DLD1 (cell line): ENCODE measurements at regions not wholly inside any gene's neighbourhood (a gene's known extent, or its start where the extent isn't known, plus 50 kb on each side); places are given as distances from the start of the nearest gene placed in this dataset.

ENCODE experiments used
- in situ Hi-C: cut with HindIII; loops from 2 replicates; pipeline ENCODE4 v1.10.0; 2017; ENCODE audit warnings: low sequenced_read_pairs

DNA sequence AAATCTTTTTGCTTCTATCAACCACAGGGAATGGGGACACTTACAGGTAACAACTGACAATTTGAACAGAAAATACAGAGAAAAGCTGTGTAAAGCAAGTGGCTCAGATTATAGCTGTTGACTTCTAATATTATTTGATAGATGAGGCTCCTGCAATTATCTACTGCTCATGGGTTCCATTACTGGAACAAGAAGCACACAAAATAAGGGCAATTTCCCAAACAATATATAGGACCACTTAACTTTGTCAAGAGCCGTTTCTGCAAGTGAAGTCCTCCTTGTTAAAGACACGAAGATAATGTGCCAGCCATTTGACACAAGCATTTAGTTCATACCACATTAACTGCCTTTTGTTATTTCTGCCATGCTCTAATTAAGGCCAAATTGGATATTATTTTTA, 315.5 kb upstream of the ARID1B start:
- in situ Hi-C loops: no loop called here

DNA sequence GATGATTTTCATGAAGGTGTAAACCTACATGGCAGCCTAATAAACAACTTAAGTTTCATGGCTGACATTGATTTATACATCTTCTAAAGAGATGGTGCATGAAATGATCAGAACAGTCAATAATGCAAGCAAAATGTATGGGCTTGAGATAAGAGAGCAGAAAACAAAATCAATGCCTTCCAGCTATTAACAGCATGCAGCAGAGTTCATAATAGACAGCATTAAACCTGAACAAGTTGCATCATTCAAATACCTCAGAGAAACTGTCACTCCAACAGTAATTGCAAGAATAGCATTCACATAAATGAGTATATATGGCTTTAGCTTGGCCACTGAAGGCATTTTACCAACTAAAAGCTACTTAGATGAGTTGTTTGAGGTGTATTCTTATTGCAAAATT, 319.6 kb upstream of the ARID1B start:
- in situ Hi-C loops: no loop called here

DNA sequence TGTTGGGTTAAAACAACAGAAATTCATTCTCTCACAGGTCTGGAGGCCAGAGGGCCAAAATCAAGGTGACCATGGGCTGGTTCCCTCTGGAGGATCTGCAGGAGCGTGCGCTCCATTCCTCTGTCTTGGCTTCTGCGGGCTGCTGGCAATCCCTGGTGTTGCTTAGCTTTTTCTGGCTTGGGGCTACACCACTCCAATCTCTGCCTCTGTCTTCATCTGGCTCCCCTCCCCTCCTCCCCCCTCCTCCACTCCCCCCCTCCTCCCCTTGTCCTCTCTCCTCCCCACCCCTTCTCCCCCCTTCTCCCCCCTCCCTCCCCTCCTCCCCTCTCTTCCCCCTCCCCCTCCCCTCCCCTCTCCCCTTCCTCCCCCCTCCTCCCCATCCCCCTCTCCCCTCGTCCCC, 321.3 kb upstream of the ARID1B start:
- in situ Hi-C loops: no loop called here

DNA sequence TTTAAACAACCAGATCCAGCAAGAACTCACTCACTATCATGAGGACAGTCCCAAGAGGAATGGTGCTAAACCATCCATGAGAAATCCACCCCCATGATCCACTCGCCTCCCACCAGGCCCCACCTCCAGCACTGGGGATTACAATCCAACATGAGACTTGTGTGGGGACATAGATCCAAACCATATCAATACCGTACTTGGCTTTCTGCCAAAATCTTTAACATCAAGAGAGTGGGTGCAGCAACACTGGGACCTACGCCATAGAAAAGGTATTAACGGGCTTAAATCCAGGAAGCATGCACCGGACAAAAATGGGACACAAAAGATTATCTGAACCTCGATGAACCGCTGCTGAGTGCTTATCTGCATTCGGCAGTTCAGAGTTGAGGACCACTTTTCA, 322.3 kb upstream of the ARID1B start:
- in situ Hi-C loops: no loop called here

DNA sequence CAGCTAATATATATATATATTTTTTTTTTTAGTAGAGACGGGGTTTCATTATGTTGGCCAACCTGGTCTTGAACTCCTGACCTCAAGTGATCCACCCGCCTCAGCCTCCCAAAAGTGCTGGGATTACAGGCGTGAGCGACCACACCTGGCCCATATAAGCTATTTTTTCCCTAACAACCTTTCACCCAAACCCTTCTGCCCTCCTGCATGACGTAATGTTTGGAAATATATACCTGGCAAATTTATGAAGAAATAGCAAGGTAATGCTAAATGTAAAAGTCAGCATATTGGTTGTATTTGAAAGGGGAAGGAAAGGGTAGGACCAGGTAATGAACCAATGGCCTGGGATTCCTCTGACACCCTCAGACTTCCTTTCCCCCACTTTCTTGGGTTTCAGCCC, 325.5 kb upstream of the ARID1B start:
- in situ Hi-C loops: no loop called here

DNA sequence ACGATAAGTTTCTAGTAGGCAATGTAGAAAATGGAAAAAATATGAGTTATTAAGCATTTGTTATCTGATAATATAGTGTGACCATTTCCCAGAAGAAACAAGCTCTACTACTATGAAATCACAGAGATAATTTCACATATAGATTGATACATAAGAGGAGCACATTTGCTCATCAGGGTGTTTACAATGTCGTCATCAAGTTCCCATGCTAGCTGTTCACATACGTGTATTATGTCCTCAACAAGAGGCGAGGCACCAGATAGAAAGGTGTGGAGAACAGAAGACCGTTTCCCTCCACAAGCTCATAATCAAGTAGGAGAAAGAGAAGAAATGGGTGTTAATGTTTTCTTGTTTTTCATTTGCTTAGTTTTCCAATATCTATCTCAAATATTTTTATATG, 326.1 kb upstream of the ARID1B start:
- in situ Hi-C loops: no loop called here

DNA sequence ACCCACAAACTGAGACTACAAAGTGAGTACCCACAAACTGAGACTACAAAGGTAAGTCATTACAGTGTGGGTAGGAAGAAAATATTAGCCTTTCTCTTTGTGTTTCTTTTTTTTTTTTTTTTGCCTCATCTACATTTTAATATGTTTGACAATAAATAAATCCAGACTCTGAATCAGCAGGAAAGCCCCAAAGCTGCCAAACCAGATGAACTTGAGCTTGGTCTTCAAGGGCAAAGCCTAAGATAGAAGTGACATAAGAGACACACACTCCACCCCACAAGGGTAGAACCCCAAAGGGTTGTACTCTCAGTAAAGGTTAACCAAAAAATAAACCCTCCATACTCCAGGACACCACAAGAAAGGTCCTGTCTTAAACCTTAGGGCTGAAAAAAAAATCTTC, 326.8 kb upstream of the ARID1B start:
- in situ Hi-C loops: no loop called here

DNA sequence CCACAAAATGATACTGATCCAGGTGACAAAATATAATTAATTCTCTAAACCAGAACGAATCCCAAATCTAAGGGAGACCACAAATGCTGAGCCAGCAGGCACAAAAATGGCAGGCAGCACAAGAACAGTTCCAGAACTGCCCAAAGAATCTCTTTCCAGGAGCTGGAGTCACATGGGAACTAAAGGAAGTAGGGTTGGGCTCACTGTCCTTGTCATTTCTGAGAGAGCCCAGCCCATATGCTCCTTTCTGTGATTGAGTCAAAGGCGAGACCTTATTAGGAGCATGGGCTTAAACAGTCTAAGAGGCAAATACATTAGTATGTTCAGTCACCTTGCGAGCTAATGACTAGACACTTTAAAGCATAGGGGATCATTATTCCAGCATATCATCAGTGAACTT, 327.6 kb upstream of the ARID1B start:
- in situ Hi-C loops: no loop called here

DNA sequence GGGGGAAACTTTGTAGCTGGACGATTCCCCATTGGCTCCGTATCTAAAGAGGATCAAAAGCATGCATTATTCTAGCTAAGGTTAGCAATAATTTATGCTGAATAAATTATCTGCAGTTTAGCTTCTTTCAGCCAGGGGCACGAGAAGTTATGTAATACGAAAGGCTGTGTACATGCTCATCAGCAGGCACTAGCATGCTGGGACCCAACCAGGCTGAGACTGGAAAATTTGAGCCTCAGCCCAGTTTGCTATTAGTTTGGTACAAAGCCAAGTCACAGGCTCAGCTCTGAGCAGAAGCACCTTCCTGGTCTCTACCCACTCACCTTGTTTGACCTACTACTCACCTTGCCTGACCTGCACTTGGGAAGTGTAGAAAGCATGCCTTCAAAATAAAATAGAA, 328.1 kb upstream of the ARID1B start:
- in situ Hi-C loops: no loop called here

DNA sequence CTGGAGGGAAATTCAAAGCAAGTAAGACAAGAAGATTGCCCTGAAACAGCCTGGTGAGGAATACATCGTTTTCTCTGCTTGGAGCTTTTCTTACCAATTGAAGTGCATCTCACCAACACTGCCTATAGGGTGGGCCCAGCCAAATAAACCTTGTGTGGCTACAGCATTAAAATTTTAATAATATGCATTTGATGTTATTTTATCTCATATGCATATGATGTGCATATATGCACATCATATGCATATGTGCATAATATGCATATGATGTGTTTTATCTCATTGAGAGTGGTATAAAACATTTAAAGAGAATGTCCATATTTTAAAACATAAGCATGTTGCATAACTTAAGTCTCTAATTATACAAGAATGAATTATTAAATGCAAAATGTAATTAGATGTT, 328.6 kb upstream of the ARID1B start:
- in situ Hi-C loops: no loop called here

DNA sequence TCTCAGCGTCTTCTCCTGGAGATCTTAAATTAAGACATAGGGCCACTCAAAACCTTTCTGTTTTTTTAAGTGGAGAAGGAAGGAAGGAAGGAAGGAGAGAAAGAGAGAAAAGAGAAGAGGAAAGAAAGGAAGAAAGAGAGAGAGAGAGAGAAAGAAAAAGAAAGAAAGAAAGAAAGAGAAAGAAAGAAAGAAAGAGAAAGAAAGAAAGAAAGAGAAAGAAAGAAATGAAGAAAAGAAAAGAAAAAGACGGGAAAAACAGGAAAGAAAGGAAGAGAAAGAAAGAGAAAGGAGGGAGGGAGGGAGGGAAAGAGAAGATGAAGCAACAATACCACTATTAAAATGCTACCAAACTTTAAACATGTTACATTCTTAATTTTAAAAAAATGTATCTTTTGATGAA, 336.5 kb upstream of the ARID1B start:
- in situ Hi-C loops: no loop called here

DNA sequence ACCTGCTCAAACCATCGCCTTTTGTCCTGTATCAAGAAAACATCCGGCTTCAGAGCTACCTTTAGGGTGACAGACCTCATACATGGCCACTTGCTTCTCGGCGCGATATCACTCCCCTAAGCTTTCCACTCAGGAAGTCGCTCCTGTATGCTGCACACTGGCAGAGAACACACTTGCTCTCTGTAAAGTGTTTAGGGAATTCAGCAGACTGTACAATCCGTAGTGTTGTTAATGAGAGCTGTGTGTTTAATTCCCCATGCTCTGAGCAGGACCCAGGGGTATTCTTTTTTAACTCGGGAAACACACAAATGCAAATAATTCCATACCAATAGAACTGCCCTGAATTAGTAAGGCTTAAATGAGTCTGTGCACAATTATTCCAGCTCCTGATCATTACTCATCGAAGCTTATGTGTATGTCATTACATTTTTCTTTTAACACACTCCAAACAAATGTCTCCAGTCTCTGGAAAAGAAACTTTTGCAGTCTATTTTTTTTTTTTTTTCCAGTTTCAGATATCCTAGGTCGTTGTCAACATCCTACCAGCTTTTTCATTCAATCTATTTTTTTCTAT, 338.7 kb upstream of the ARID1B start:
- in situ Hi-C loops: no loop called here

DNA sequence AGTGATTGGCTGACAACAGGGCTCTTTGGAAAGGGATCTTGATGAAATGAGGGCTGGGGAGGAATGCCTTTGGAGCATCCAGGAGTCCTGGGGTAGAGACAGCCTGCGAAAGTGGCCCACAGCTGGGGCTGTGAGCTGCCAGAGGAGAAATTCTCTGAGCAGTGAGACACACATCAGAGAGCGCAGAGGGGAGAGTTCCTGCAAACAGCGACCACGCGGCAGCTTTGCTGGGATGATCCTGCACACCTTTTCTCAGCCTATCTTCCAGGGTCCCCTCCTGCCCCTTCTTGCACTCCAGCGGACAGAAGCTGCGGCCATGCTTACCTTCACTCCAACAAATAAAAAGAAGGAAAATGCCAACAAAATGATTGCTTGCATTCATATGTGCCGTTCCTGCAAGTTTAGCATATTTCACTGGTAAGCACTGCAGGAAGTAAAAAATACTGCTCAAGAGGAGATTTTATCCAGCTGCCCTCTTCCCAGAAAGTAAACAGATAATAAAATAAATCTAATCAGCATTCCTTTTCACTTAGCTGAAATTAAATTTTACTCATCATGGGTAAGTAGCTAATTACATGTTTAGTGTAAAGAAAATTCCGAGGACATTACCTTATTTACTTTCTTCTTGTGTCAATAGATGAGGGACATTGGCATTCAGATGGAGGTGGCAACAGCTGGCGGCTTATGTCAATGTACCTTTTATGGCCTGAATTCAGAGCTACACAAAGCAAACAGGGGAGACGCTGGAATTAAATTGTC, 339.9 kb upstream of the ARID1B start:
- in situ Hi-C loops: no loop called here

DNA sequence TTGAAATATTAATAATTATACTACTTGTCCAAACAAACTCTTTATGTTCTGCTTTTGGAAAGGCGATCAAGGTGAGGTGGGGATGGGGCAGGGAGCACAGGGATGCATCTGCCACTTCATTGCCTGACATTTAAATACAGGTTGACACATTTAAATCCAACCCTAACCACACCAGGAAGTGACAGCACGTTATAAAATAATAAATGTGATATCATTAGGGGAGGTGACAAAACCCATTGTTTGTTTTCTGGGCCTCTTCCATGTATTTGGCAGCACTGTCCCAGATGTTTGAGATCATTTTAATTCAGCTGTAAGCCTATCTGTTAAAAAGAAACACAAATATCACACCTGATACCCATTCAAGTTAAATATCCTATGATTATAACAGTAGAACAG, 342.4 kb upstream of the ARID1B start:
- in situ Hi-C loops: no loop called here

DNA sequence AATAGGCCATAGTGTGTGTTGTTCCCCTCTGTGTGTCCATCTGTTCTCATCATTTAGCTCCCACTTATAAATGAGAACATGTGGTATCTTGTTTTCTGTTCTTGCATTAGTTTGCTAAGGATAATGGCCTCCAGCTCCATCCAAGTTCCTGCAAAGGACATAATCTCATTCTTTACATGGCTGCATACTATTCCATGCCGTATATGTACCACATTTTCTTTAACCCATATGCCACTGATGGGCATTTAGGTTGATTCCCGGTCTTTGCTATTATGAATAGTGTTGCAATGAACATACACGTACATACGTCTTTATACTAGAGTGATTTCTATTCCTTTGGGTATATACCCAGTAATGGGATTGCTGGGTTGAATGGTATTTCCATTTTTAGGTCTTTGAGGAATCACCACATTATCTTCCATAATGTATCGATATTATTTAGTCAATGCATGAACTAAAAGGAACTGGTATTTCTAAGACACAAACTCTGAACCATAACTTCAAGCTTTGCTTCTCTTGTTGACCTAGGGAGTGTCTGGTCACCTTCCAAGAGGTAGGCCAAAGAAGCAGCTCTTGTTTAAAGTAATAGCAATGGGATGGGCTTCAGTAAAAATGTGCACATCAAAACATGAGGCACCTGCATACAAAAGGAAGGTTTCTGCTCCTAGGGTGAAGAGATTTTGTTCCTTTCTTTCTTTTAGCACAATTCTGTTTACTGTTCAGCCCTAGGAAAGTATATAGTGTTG, 343.0 kb upstream of the ARID1B start:
- in situ Hi-C loops: no loop called here

DNA sequence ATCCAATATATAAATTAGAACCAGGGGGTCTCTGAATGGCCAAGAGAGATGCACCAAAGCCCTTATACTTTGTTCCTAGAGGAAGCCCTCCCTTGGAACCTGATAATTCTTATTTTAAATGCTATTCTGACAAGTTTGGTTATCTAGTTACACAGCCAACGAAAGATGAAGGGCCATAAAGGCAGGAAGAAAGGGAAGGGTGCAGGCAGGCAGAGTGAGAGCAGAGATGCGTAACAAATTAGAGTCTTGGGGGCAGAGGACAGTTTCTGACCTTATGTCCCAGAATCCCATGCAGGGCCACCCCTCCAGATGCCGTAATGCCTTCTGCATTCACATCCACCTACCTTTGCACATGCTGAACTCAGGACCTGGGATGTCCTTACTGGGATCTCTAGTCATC, 344.6 kb upstream of the ARID1B start:
- in situ Hi-C loops: no loop called here

DNA sequence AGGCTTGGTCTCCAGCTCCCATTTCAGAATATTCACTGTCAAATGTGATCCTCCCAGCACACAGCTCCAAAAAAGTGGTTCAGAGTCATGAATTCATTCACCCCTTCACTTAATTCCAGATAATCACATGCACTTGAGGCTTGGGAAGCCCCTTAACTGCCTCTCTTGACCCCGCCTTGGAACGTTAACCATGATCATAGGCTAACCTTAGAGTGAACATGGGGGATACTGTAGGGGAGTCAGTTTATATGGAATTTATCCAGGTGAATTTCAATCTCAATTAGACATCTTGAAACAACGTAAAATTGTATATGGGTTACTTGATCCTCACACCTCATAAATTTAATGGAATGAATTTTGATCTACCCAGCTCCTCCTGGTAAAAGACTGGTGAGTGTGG, 346.8 kb upstream of the ARID1B start:
- in situ Hi-C loops: no loop called here

DNA sequence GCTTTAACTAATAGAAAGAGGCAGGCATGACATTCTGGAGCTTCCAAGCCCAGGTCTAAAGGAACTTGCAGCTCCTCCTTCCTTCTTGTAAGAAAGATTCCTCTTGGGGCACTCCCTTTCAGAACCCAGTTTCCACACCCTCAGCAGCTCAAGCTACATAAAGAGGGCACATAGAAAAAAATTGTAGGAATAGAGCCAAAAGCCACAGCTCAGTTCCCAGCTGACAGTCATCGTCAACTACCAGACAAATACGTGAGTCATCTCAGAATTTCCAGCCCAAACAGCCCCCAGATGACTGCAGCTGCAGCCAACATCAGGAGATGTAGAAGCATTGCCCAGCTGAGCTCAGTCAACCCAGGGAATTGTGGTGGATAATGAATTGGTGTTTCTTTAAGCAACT, 349.8 kb upstream of the ARID1B start:
- in situ Hi-C loops: no loop called here

DNA sequence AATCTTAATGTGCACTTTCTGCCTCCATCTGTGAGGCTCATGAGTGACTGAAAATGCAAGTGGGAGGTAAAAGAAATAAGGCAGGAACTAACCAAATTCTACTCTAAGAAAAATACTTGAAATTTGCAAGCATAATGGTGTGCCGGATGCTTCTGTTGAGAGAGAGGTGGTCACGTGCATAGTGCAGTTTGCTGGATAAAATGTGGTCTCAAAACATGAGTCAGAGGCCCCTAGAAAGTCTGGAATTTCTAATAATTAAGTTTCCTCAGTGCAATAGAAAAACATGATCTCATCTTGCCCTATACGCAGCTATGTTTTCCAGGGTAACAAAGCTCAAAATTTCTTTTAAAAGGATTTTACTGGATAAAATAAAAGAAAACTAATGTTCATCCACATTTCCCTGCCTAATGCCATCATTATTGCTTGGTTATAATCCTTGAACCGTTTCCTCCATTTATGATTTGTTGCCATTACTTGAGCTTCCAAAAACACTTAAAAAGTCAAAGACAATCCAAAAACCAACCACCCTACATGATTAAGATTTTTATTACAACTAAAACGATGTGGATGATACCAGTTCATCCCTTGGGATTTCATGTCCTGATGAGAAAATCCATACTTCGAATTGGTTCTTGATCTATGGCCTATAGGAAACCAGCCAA, 351.7 kb upstream of the ARID1B start:
- in situ Hi-C loops: no loop called here

DNA sequence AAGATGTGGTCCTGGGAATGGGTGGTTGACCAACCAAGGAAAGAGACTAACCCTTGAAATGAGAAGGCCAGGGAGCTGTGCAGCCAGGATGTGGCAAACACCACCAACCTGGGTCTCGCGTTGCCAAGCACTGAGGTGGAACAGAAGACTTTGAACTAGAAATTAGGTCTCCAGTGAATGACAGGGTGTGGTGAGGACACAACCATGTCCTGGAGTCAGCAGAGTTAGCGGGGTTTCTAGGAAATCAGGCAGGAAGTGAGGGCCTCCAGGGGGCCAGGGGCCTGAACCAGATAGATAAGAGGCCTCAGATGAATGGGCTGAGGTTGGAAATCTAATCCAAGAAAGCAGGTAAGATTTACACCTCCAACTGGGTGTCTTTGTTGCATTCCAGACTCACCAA, 353.3 kb upstream of the ARID1B start:
- in situ Hi-C loops: no loop called here

DNA sequence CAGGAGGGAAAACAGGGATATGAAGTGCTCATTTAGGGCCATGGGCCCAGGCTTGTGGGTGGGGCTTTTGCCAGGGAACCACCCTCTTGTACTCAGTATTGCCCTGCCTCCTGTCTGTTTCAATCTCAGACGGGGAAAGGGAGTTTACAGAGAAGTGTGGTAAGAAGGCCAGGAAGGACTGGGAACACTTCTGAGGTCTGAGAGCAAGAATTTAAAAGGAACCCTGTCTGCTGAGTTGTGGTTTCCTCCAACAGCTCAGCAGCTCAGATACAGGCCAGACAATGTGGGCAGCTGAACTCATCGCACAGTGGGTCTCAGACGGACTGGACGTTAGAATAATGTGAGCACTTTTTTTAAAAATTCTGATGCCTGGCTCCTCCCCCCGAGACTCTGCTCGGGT, 354.1 kb upstream of the ARID1B start:
- in situ Hi-C loops: no loop called here

DNA sequence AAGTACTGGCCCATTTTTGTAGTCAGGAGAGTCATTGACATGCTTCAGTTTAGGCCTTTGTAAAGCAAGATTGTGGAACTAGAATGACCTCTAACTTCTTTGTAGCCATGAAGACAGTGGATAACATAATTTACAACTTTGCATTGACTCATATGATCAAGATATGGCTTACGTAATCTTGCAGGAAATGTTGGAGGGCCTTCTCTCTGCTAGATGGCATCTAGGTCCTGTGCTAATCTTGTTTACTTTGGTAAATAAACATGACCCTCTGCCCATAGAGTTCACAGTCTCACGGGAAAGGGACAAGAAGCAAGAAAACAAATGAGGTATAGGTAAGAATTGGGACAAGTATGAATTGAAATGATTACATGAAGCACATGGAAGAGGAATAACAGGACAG, 355.2 kb upstream of the ARID1B start:
- in situ Hi-C loops: no loop called here
